Heart left ventricle (tissue), 16 donors: ENCODE measurements at regions not wholly inside any gene's neighbourhood (a gene's known extent, or its start where the extent isn't known, plus 50 kb on each side); places are given as distances from the start of the nearest gene placed in this dataset.

ENCODE experiments used
- ATAC-seq, 4 donors: fragments of 200-7000 bp; cut with Tn5 transposase; one replicate each; pipeline ENCODE4 v1.9.1; 2020 to 2022; ENCODE audit warnings: moderate library complexity in 4 of 4, mild to moderate bottlenecking in 3 of 4, moderate number of reproducible peaks in 1 of 4
- DNase-seq, 5 donors: peaks; one replicate each; pipeline ENCODE4 v3.0.0-alpha.2; 2020
- H3K27ac ChIP-seq, 12 donors: fragments of 200-600 bp; sonication (generic) in 4 of 12; one replicate each; pipeline versions ENCODE4 v1.5.0 to v1.8.0; 2016 to 2022; ENCODE audit warnings: mild to moderate bottlenecking in 2 of 12
- H3K27me3 ChIP-seq, 9 donors: fragments of 200-600 bp; sonication (generic) in 2 of 9; one replicate each; pipeline versions ENCODE4 v1.5.1 to v1.8.0; 2016 to 2022; ENCODE audit warnings: mild to moderate bottlenecking in 3 of 9
- H3K36me3 ChIP-seq, 9 donors: fragments of 200-600 bp; sonication (generic) in 2 of 9; one replicate each; pipeline versions ENCODE4 v1.5.0 to v1.8.0; 2018 to 2022; ENCODE audit warnings: mild to moderate bottlenecking in 2 of 9
- H3K4me1 ChIP-seq, 12 donors: fragments of 200-600 bp; sonication (generic) in 4 of 12; one replicate each; pipeline versions ENCODE4 v1.5.0 to v1.8.0; 2016 to 2022; ENCODE audit warnings: mild to moderate bottlenecking in 3 of 12
- H3K4me3 ChIP-seq, 12 donors: fragments of 200-600 bp; sonication (generic) in 4 of 12; one replicate each; pipeline versions ENCODE4 v1.5.0 to v1.8.0; 2017 to 2022; ENCODE audit warnings: mild to moderate bottlenecking in 9 of 12, moderate library complexity in 4 of 12
- H3K9me3 ChIP-seq, 12 donors: fragments of 200-600 bp; sonication (generic) in 4 of 12; one replicate each; pipeline versions ENCODE4 v1.5.0 to v1.8.0; 2016 to 2022; ENCODE audit warnings: mild to moderate bottlenecking in 1 of 12
- POLR2A ChIP-seq, 2 donors: fragments of 450-650 bp; IDR thresholded peaks; one replicate each; pipeline ENCODE4 v1.6.1; 2017; ENCODE audit warnings: antibody characterized with exemption in 2 of 2, mild to moderate bottlenecking in 2 of 2, moderate library complexity in 2 of 2
- WGBS, 4 donors: extraction: QIAGEN DNeasy Blood & Tissue Kit in 2 of 4; methylation state at CpG; one replicate each; pipeline versions ENCODE4 v1.1.5 to v1.1.7; 2013 to 2018; 5-methylcytosine and 5-hydroxymethylcytosine counted together
- intact Hi-C, 10 donors: fragments of 100-400 bp; cut with DNase I; formaldehyde crosslinking; loops; one replicate each; pipeline versions ENCODE4 v1.11.1 to v1.14.2; 2022
- TF ChIP-seq, protein P1 (sequence below), 12 donors: fragments of 200-600 bp; sonication (generic) in 4 of 12; IDR thresholded peaks; one replicate each; pipeline versions ENCODE4 v1.5.0 to v1.8.0; 2018 to 2022; ENCODE audit warnings: antibody characterized with exemption in 12 of 12, mild to moderate bottlenecking in 5 of 12
- donor health status: ischemic (EF 13 %, LVEDD 7.1; RV severe dilation, severe dysfunction).
- donor health status: healthy with polysubstance abuse.
- donor health status: DM: no; HTN: yes; CAD: no.
- donor health status: DM: no; HTN: no; CAD: no.
- donor health status: ischemic (EF 25% LVEDD 6.9; RV normal size, moderate dysfunction).
- donor health status: ischemic (EF 25% LVEDD 5.7; RV mildly dilated, moderate dysfunction).
- donor health status: healthy.
- donor health status: DM: yes; HTN: yes; CAD: no.
- donor health status: ischemic (EF 35%, LVEDD 5.7; RV mildly dilated, moderate dysfunction).
- donor health status: nonischemic (EF 11% LVEDD 7.7; RV severe dilation, severe dysfunction).
- donor health status: DM: yes; HTN: yes; CAD: no.
- donor health status: PGD.
- donor health status: ischemic (EF 29% LVEDD 5.4; RV normal size, mild dysfunction).
- donor health status: nonischemic (EF 23%, LVEDD 6.1; RV moderate dilation, normal function).

DNA sequence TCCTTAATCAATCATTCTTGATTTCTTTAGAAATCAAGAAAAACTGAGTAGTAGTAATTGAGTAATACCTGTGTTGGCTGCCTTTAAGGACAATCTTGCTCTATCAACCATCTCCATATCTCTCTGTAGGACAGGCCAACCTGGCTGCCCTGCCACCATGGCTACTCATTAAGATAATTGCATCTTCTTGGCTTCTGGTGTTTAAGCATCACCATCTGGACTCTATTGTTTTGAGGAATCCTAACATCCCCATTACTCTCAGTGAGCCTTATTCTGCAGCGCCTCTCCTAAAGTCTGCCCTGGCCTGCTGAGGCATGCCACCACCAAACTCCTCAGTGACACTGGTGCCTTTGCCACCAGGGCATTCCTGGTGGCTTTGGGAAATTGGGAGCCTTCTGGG lies 442.6 kb upstream of the ZNF507 start:
- Histone ChIP-seq H3K4me1 (peaks cover 0 to 12% (median 1%) of the 10 kb centered on the region in 12 donors), H3K9me3 (peaks cover 0 to 3% (median 0%) of the 10 kb centered on the region in 12 donors), H3K36me3 (no peaks in the 10 kb centered on the region), H3K27me3 (no peaks in the 10 kb centered on the region), H3K4me3 (no peak overlapping the region), H3K27ac (no peak overlapping the region)
- 96 to 100% (median 99%) methylated on average over 1 of the region's 1 CpG for WGBS, 4 donors
- no peak for DNase-seq
- no peak for TF ChIP-seq POLR2A (IDR thresholded peaks at IDR 0.05)
- TF ChIP-seq, protein P1, sequence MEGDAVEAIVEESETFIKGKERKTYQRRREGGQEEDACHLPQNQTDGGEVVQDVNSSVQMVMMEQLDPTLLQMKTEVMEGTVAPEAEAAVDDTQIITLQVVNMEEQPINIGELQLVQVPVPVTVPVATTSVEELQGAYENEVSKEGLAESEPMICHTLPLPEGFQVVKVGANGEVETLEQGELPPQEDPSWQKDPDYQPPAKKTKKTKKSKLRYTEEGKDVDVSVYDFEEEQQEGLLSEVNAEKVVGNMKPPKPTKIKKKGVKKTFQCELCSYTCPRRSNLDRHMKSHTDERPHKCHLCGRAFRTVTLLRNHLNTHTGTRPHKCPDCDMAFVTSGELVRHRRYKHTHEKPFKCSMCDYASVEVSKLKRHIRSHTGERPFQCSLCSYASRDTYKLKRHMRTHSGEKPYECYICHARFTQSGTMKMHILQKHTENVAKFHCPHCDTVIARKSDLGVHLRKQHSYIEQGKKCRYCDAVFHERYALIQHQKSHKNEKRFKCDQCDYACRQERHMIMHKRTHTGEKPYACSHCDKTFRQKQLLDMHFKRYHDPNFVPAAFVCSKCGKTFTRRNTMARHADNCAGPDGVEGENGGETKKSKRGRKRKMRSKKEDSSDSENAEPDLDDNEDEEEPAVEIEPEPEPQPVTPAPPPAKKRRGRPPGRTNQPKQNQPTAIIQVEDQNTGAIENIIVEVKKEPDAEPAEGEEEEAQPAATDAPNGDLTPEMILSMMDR (IDR thresholded peaks at IDR 0.05), result no peak
- ATAC-seq, result no peak
- intact Hi-C loops, result no loop called here

DNA sequence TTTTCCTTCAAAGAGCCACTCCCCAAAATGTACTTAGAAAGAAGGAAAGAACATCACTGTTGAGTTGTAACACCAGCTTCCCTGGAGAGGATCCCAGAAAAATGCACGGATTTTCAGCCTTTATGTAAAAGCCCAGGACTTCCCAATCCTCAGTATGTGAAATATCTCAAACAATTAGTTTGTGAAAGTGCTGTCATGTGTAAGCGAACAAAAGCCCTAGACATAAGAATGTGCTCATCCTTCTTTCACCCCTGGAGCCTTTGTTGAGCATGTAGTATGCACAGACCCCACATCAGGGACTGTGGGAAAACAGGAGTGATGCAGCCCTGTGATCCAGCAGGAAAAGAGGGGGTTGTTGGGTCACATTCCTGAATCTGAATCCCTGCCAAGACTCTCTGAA lies 441.4 kb upstream of the ZNF507 start:
- ATAC-seq (no peak), DNase-seq (no peak)
- peaks cover 0 to 3% (median 0%) of the 10 kb centered on the region in 12 donors for H3K9me3 ChIP-seq
- TF ChIP-seq, protein P1 (IDR thresholded peaks at IDR 0.05), result no peak
- TF ChIP-seq POLR2A (IDR thresholded peaks at IDR 0.05), result no peak
- H3K27ac ChIP-seq, result no peak overlapping the region
- WGBS, 4 donors, result 53 to 65% (median 61%) methylated on average over 2 of the region's 2 CpGs
- H3K36me3 ChIP-seq, result no peaks in the 10 kb centered on the region
- H3K27me3 ChIP-seq, result no peaks in the 10 kb centered on the region
- intact Hi-C loops, result no loop called here
- no peak overlapping the region for H3K4me3 ChIP-seq
- peaks cover 0 to 14% (median 4%) of the 10 kb centered on the region in 12 donors for H3K4me1 ChIP-seq

DNA sequence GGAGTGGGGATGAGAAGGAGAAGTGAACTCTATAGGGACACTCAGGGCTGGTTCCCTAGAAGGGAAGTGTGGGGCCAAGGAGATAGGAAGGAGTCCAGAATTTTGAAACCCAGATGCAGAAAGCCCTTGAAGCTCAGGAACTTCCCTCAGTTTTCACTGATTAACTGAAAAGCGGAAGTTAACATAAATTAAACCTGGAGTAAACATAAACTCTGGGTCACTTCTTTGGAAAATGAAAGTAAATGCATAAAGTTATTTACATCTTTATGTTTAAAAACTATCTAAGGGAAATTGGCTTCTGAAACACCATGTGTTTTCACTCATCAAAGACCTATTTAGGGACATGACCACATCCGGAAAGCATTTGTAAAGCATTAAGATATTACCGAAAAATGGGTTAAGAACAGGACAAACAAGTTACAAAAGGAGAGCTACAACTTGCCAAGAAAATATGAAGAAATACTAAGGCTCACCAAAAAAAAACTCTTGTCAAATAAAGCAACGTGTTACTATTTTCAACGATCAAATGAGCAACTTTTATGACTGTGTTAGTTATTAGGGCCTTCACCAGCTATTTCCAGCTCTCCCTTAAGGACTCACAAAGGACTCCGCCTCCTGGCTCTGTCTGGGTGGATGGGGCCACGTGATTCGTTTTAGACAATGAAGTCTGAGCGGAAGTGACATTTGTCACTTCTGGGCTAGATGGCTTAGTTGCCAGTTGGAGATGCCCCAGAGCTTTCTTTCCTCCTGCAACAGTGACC lies 439.1 kb upstream of the ZNF507 start:
- peak in 4 of 5 donors; percentile 31 to 56 (median 48) for DNase-seq
- ATAC-seq, result peak; percentile 69 to 88 (median 86)
- no peaks in the 10 kb centered on the region for H3K36me3 ChIP-seq
- WGBS, 4 donors, result 51 to 53% (median 52%) methylated on average over 9 of the region's 9 CpGs
- no peak for TF ChIP-seq POLR2A (IDR thresholded peaks at IDR 0.05)
- TF ChIP-seq, protein P1 (IDR thresholded peaks at IDR 0.05), result no peak
- H3K27ac ChIP-seq, result peak overlapping the region in 11 of 12 donors; percentile 13 to 80 (median 57)
- peaks cover 0 to 3% (median 0%) of the 10 kb centered on the region in 12 donors for H3K9me3 ChIP-seq
- intact Hi-C loops, result no loop called here
- no peak overlapping the region for H3K4me3 ChIP-seq
- peaks cover 0 to 14% (median 4%) of the 10 kb centered on the region in 12 donors for H3K4me1 ChIP-seq
- no peaks in the 10 kb centered on the region for H3K27me3 ChIP-seq

DNA sequence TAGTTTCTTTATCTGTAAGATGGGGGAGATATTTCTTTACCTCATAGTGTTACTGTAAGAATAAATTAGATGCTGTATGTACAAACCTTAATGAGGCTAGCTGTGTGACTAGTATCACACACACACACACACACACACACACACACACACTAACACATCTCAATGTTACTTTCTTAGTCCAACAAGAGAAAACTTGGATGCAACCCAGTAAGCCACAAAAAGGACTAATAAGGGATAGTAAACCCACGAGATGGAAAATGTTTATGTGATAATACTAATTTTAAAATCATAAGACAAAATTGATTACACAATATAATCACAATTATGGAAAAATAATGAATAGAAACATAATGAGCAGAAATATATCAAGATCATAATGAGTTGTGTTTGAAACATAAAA lies 437.7 kb upstream of the ZNF507 start:
- H3K4me1 ChIP-seq, result peaks cover 0 to 14% (median 4%) of the 10 kb centered on the region in 12 donors
- no peak for DNase-seq
- 37 to 66% (median 51%) methylated on average over 1 of the region's 1 CpG for WGBS, 4 donors
- TF ChIP-seq, protein P1 (IDR thresholded peaks at IDR 0.05), result no peak
- no peak for TF ChIP-seq POLR2A (IDR thresholded peaks at IDR 0.05)
- no peak overlapping the region for H3K27ac ChIP-seq
- H3K27me3 ChIP-seq, result no peaks in the 10 kb centered on the region
- no peak overlapping the region for H3K4me3 ChIP-seq
- H3K9me3 ChIP-seq, result peaks cover 0 to 3% (median 0%) of the 10 kb centered on the region in 12 donors
- H3K36me3 ChIP-seq, result no peaks in the 10 kb centered on the region
- intact Hi-C loops, result no loop called here
- no peak for ATAC-seq
